ENCODE measurements at regions not wholly inside any gene's neighbourhood (a gene's known extent, or its start where the extent isn't known, plus 50 kb on each side); places are given as distances from the start of the nearest gene placed in this dataset.

- no peaks in the 10 kb centered on the region for H3K27me3 ChIP-seq (ENCODE audit: control insufficient read depth, insufficient read depth, low read length)
- DNase-seq (ENCODE audit: low read depth) = no peak
- no peaks in the 10 kb centered on the region for H3K36me3 ChIP-seq (ENCODE audit: control insufficient read depth, insufficient read depth, low read length)
- TF ChIP-seq CTCF (IDR thresholded peaks at IDR 0.05; ENCODE audit: insufficient read depth, low read length, poor library complexity, severe bottlenecking) = no peak
- no peak overlapping the region for H3K4me3 ChIP-seq (ENCODE audit: low read depth, low read length)
Measured at GRCh38 chr11:91591021-91591420, 633.6 kb upstream of the FAT3 start.

DNA sequence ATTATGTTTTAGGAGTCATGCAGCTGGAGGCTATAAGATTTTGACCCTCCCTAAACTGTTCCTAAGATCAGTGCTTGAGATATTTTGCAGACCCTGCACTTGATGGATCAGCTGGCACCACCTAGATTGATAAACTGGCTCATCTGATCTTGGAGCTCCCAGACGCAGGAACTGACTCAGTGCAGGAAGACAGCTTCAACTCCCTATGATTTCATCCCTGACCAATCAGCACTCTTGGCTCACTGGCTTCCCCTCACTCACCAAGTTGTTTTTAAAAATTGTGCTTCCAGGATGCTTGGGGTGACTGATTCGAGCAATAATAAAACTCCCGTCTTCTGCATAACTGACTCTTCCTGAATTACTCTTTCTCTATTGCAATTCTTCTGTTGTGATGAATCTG, 637.5 kb upstream of the FAT3 start:
- H3K4me3 ChIP-seq (ENCODE audit: low read depth, low read length) = no peak overlapping the region
- no peaks in the 10 kb centered on the region for H3K36me3 ChIP-seq (ENCODE audit: control insufficient read depth, insufficient read depth, low read length)
- TF ChIP-seq CTCF (IDR thresholded peaks at IDR 0.05; ENCODE audit: insufficient read depth, low read length, poor library complexity, severe bottlenecking) = no peak
- no peak for DNase-seq (ENCODE audit: low read depth)
- no peaks in the 10 kb centered on the region for H3K27me3 ChIP-seq (ENCODE audit: control insufficient read depth, insufficient read depth, low read length)

DNA sequence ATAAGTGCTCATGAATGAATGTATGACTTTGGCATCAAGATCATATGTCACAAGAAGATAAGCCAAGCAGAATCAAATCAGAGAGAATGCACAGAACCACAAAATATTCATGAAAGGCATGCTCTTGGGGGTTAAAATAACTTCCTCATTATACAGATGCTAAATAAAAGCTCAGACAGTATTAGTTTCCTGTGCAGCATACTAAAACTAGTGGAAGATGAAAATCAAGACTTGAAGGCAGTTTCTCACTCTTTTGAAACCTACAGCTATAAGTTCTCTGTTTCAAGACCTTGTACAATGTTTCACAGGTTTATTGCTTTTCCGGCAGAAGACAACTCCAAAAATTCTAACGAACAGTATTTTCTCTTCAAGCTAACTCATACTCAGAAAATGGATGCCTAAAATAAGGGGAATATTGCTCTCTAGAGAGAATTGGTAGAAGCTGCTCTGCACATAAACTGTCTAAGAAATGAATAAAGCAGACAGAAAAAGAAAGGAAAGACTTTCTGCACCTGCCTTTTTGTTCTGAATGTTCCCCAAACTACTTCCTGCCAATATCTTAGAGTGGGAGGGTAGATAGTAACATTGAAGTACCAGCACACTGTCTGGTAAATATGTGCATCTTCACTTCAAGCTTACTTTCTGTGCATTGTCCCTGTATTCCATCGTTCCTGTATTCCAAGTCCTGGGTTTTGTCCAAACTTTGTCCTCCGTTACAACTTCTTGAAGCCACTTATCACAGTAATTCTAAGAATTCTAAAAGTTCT, 639.4 kb upstream of the FAT3 start:
- no peak for TF ChIP-seq CTCF (IDR thresholded peaks at IDR 0.05; ENCODE audit: insufficient read depth, low read length, poor library complexity, severe bottlenecking)
- H3K36me3 ChIP-seq (ENCODE audit: control insufficient read depth, insufficient read depth, low read length) = no peaks in the 10 kb centered on the region
- H3K4me3 ChIP-seq (ENCODE audit: low read depth, low read length) = no peak overlapping the region
- DNase-seq (ENCODE audit: low read depth) = no peak
- no peaks in the 10 kb centered on the region for H3K27me3 ChIP-seq (ENCODE audit: control insufficient read depth, insufficient read depth, low read length)

DNA sequence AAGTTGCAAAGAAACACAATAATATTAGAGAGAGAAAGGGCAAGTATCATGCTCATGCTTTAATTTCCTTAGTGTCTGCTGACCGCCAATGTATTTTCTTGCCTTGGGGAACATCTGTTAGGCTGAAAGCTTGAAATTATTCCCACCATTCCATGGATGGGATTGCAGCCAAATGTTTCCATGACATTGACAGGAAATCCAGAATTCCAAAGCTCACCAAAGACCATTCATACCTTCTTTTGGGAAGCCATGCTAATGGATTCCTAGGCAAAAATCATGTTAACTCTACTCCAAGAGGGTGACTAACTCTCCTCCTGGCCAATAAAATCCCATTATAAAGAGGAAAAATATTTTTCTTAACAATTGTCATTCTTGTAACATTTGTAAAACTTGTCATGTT, 661.4 kb upstream of the FAT3 start:
- no peak overlapping the region for H3K4me3 ChIP-seq (ENCODE audit: low read depth, low read length)
- no peaks in the 10 kb centered on the region for H3K36me3 ChIP-seq (ENCODE audit: control insufficient read depth, insufficient read depth, low read length)
- no peak for TF ChIP-seq CTCF (IDR thresholded peaks at IDR 0.05; ENCODE audit: insufficient read depth, low read length, poor library complexity, severe bottlenecking)
- no peak for DNase-seq (ENCODE audit: low read depth)
- H3K27me3 ChIP-seq (ENCODE audit: control insufficient read depth, insufficient read depth, low read length) = no peaks in the 10 kb centered on the region

GRCh38 chr11:91560434-91560833, 664.2 kb upstream of the FAT3 start:
- Histone ChIP-seq H3K27me3 (ENCODE audit: control insufficient read depth, insufficient read depth, low read length) (no peaks in the 10 kb centered on the region), H3K4me3 (ENCODE audit: low read depth, low read length) (no peak overlapping the region)
- TF ChIP-seq CTCF (IDR thresholded peaks at IDR 0.05; ENCODE audit: insufficient read depth, low read length, poor library complexity, severe bottlenecking) = no peak

DNA sequence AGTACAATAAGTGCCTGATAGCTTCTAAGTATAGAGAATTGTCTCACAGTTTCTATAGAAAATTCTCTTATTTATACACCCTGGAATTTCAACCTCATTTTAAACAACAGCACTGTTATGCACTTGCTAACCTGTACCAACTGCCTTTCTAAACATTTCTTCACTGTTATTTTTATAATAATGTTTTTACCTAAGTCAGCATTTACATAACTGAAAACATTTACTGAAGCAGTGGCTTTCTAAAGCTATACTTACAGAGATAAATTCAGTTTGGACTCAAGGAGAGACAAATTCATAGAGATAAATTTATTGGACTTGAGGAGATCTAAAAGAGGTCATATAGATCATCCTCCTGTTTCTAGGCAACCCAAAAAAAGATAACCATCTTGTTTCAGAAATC, 686.6 kb upstream of the FAT3 start:
- no peak overlapping the region for H3K4me3 ChIP-seq (ENCODE audit: low read depth, low read length)
- TF ChIP-seq CTCF (IDR thresholded peaks at IDR 0.05; ENCODE audit: insufficient read depth, low read length, poor library complexity, severe bottlenecking) = no peak
- DNase-seq (ENCODE audit: low read depth) = no peak
- H3K27me3 ChIP-seq (ENCODE audit: control insufficient read depth, insufficient read depth, low read length) = no peaks in the 10 kb centered on the region
- no peaks in the 10 kb centered on the region for H3K36me3 ChIP-seq (ENCODE audit: control insufficient read depth, insufficient read depth, low read length)

More at GRCh38 chr11:91560434-91560833, 664.2 kb upstream of the FAT3 start:
- no peak for DNase-seq (ENCODE audit: low read depth)
- no peaks in the 10 kb centered on the region for H3K36me3 ChIP-seq (ENCODE audit: control insufficient read depth, insufficient read depth, low read length)

Data from kidney epithelial cell (primary cell).